WI38 (cell line): ENCODE measurements at regions not wholly inside any gene's neighbourhood (a gene's known extent, or its start where the extent isn't known, plus 50 kb on each side); places are given as distances from the start of the nearest gene placed in this dataset.

Experiments
- H3K4me3 ChIP-seq: 2 replicates; pipeline ENCODE4 v1.5.1; 2011; ENCODE audit warnings: low read depth, mild to moderate bottlenecking, control low read depth, low read length
- CTCF ChIP-seq: IDR thresholded peaks from 2 replicates; pipeline ENCODE4 v1.5.1; 2012; ENCODE audit warnings: low read depth, mild to moderate bottlenecking, control low read depth, low read length

DNA sequence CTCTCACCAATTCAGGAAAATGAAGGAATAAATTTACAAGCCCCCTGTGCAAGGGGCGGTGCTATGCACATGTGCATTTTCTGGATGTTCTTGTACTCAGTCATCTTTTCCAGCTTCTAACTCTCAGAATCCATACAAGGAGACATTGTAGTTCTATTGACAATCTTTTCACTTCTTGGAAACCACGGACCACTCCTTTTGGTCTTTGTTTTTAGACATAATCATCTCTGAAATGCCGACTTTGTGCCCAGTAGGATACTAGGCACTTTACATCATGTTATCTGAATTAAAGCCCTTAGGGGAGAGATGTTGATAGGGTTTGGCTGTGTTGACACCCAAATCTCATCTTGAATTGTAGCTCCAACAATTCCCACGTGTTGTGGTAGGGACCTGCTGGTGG lies 322.6 kb upstream of the WWC1 start:
- no peak for TF ChIP-seq CTCF
- H3K4me3 ChIP-seq: no peak overlapping the region

GRCh38 chr5:167969998-167970397 lies 321.4 kb upstream of the WWC1 start:
- no peak for TF ChIP-seq CTCF
- no peak overlapping the region for H3K4me3 ChIP-seq

GRCh38 chr5:167971706-167972105 lies 319.7 kb upstream of the WWC1 start:
- TF ChIP-seq CTCF: no peak
- no peak overlapping the region for H3K4me3 ChIP-seq

DNA sequence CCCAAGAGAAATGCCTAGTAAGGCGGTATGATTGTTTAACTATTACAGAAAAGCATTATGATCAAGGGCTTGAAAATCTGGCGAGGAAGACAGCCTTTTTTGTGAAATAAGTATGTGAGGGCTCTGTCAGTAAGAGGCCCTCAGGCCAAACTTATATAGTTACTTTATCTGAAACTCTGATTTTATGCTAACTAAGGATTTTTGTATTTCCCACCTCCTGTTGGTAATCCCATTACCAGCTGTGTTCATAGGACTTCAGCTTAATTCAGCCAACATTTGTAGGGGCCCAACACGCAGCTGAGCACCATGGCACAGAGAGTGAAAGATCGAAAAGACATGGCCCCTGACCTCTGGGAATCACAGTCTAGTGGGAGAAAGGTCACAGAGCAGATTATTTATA lies 318.3 kb upstream of the WWC1 start:
- no peak for TF ChIP-seq CTCF
- H3K4me3 ChIP-seq: no peak overlapping the region

DNA sequence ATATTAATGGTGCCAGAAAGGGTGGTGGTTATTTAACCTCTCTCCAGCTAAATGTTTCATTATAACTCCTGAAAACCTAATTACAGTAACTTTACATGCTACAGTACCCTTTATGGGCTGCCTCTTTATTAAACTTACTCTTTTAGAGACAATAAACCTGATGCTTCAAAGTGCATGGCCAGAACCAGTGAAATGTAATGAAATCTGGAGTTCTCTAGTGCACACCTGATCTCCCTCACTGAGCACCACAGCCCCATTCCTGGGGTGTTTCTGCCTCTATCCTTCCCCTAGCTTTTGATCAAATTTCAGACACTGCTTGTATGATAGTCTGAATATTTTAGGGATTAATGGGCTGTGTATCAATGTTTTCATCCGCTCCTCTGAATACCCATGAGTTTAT lies 306.5 kb upstream of the WWC1 start:
- no peak for TF ChIP-seq CTCF

DNA sequence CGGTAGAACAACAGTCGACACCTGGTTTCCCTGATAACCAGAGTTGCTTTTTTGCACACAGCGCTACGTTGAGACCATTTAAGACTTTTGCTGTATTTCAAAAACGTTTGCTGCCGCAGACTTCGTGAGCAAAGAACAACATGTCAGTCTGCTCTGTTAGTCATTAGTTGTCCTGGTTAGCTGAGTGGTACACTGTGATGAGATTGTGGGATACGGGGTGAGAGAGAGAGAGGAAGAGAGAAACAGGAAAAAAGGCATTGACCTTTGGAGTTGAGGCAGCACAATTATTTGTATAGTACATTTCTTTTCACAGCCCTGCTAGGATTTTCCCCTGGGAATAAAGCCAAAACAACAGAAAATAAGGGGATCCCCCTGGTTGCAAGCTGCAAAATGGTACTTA lies 306.1 kb upstream of the WWC1 start:
- no peak for TF ChIP-seq CTCF
- H3K4me3 ChIP-seq: no peak overlapping the region

More for the DNA sequence above, 306.5 kb upstream of the WWC1 start:
- no peak overlapping the region for H3K4me3 ChIP-seq

- H3K4me3 ChIP-seq: no peak overlapping the region
- no peak for TF ChIP-seq CTCF
These were observed 303.8 kb upstream of the WWC1 start for GRCh38 chr5:167987490-167988280.
